ENCODE measurements at regions not wholly inside any gene's neighbourhood (a gene's known extent, or its start where the extent isn't known, plus 50 kb on each side); places are given as distances from the start of the nearest gene placed in this dataset.
A peak's percentile ranks its signal among the peaks of the same experiment; 100 is the strongest.
"Not testable (repeated sequence)": the region's sequence is repeated elsewhere in the genome, so short reads cannot be mapped to it uniquely, and the experiment has no call there.

DNA sequence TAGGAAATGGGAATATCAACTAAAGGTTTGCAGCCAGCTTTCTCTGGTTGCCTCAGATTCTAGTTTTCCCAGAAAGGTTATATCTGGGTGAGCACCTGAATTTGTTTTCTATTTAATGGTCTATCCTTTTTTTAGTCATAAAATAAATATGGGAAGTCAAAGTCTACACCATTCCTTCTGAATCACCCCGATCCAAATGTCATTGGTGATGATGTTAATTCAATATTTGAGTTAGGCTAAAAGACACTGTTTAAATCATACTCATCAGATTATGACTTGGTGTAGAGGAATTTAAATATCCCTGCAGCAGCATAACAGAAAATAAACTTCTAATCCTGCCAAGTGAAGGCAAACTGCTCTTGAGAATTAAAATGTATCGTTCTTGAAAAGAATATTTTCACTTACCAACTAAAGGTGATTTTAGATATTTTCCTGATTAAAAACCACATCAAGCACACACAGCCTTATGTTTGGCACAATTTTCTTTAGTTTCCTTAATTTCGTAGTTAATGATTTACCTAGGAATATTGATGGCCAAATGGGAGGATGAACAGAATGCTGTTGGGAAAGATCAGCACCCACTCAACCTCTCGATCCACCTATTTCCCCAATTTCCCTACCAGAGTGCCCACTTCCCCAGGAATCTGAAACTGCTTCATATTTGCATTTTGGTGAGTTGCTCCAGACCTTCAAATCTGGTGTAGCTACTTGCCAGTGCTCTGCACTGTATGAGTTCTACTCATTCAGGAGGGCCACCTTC is 103.1 kb upstream of the TSLP start:
- H3K9me3 ChIP-seq: peaks cover 0 to 3% (median 0%) of the 10 kb centered on the region in 4 donors
- no peak overlapping the region for H3K4me3 ChIP-seq
- no peaks in the 10 kb centered on the region for H3K36me3 ChIP-seq
- no peak for DNase-seq
- no peaks in the 10 kb centered on the region for H3K27me3 ChIP-seq
- peaks cover 0 to 9% (median 3%) of the 10 kb centered on the region in 4 donors for H3K4me1 ChIP-seq
- TF ChIP-seq POLR2AphosphoS5 (IDR thresholded peaks at IDR 0.05): no peak
- TF ChIP-seq POLR2A (IDR thresholded peaks at IDR 0.05): no peak
- TF ChIP-seq, protein P1, sequence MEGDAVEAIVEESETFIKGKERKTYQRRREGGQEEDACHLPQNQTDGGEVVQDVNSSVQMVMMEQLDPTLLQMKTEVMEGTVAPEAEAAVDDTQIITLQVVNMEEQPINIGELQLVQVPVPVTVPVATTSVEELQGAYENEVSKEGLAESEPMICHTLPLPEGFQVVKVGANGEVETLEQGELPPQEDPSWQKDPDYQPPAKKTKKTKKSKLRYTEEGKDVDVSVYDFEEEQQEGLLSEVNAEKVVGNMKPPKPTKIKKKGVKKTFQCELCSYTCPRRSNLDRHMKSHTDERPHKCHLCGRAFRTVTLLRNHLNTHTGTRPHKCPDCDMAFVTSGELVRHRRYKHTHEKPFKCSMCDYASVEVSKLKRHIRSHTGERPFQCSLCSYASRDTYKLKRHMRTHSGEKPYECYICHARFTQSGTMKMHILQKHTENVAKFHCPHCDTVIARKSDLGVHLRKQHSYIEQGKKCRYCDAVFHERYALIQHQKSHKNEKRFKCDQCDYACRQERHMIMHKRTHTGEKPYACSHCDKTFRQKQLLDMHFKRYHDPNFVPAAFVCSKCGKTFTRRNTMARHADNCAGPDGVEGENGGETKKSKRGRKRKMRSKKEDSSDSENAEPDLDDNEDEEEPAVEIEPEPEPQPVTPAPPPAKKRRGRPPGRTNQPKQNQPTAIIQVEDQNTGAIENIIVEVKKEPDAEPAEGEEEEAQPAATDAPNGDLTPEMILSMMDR (IDR thresholded peaks at IDR 0.05): no peak
- TF ChIP-seq EP300 (IDR thresholded peaks at IDR 0.05): no peak
- intact Hi-C loops (cut with DNase I): no loop called here
- no peak overlapping the region for H3K27ac ChIP-seq
- 64 to 84% methylated on average over 4 of the region's 4 CpGs for WGBS, 2 donors

DNA sequence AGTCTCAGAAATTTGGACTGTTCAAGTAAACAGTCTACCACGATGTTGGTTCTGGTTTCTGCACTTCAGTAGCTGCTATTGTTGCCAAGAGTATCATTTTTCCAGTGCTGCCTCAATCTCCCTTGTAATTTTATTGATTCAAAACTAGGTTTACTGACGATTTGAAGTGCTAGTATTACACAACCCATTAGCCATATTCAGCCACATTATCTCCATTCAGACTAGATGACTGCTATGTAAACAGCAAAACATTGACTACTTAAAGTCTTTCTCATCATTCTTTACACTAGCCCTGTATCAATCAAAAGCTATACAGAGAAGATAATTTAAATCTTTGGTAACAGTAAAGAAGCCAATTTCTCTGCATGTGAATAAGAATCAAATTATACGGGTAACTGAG is 102.0 kb upstream of the TSLP start:
- no peaks in the 10 kb centered on the region for H3K27me3 ChIP-seq
- H3K36me3 ChIP-seq: no peaks in the 10 kb centered on the region
- no peak for DNase-seq
- 46 to 64% methylated on average over 3 of the region's 3 CpGs for WGBS, 2 donors
- H3K4me3 ChIP-seq: no peak overlapping the region
- intact Hi-C loops (cut with DNase I): no loop called here
- H3K27ac ChIP-seq: no peak overlapping the region
- no peak for TF ChIP-seq POLR2A (IDR thresholded peaks at IDR 0.05)
- TF ChIP-seq, protein P1 (IDR thresholded peaks at IDR 0.05): no peak
- no peak for TF ChIP-seq EP300 (IDR thresholded peaks at IDR 0.05)
- no peak for TF ChIP-seq POLR2AphosphoS5 (IDR thresholded peaks at IDR 0.05)
- H3K4me1 ChIP-seq: peaks cover 0 to 9% (median 1%) of the 10 kb centered on the region in 4 donors
- H3K9me3 ChIP-seq: peaks cover 0 to 3% (median 0%) of the 10 kb centered on the region in 4 donors

DNA sequence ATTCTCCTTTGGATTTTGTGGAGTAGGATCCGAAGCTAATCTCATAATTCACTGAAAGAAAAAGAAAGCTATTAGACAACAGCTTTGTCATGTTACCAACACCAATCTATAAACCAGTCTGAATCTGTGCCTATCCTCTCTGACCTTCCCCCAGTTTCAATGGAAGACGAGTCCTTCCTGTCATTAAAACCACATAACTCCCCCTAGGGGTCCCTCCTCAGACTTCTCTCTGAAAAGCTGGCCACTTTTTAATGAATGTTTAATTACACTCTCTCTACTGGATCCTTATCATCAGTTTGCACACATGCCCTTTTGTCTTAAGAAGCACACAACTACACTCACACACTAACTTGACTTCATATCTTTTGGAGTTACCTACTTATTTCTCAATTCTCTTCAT is 98.0 kb upstream of the TSLP start:
- no peak for TF ChIP-seq EP300 (IDR thresholded peaks at IDR 0.05)
- TF ChIP-seq, protein P1 (IDR thresholded peaks at IDR 0.05): no peak
- no peak for TF ChIP-seq POLR2AphosphoS5 (IDR thresholded peaks at IDR 0.05)
- no peak for TF ChIP-seq POLR2A (IDR thresholded peaks at IDR 0.05)
- Histone ChIP-seq H3K4me1 (peaks cover 0 to 9% (median 0%) of the 10 kb centered on the region in 4 donors), H3K27ac (no peak overlapping the region), H3K4me3 (no peak overlapping the region), H3K27me3 (no peaks in the 10 kb centered on the region), H3K36me3 (no peaks in the 10 kb centered on the region), H3K9me3 (peaks cover 0 to 2% (median 0%) of the 10 kb centered on the region in 4 donors)
- 50 to 56% methylated on average over 2 of the region's 2 CpGs for WGBS, 2 donors
- no peak for DNase-seq
- intact Hi-C loops (cut with DNase I): no loop called here

DNA sequence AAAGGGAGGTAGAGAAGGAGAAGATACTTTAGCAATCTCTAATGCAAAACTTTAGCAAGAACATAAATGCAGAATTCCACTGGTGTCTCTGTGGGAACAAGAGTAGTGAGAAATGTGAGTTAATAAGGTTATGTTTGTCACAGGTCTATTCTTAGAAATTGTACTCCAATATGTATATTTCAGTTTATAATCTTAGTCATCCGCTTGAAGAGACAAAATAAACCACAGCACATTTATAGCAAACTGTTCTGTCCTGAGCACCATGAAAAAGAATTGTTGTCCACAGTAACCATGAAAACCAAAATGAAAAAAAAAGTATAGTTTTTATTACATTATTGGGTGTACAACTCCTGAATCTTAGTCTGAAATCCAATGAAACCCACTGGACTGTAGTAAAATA is 93.6 kb upstream of the TSLP start:
- intact Hi-C loops (cut with DNase I): no loop called here
- 84 to 93% methylated on average over 1 of the region's 1 CpG for WGBS, 2 donors

DNA sequence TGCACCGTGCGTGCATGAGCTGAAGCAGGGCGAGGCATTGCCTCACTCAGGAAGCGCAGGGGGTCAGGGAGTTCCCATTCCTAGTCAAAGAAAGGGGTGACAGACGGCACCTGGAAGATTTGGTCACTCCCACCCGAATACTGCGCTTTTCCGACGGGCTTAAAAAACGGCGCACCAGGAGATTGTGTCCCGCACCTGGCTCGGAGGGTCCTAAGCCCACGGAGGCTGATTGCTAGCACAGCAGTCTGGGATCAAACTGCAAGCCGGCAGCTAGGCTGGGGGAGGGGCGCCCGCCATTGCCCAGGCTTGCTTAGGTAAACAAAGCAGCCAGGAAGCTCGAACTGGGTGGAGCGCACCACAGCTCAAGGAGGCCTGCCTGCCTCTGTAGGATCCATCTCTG is 85.6 kb upstream of the TSLP start:
- H3K27ac ChIP-seq; DNase-seq; H3K4me3 ChIP-seq; H3K36me3 ChIP-seq; intact Hi-C loops (cut with DNase I); H3K27me3 ChIP-seq; H3K4me1 ChIP-seq; H3K9me3 ChIP-seq: not testable (repeated sequence)
- WGBS, 2 donors: 72 to 75% methylated on average over 19 of the region's 19 CpGs

More for the DNA sequence above, 93.6 kb upstream of the TSLP start:
- Histone ChIP-seq H3K27me3 (no peaks in the 10 kb centered on the region), H3K4me3 (no peak overlapping the region), H3K36me3 (no peaks in the 10 kb centered on the region), H3K9me3 (peaks cover 0 to 2% (median 0%) of the 10 kb centered on the region in 4 donors), H3K4me1 (peaks cover 0 to 9% (median 0%) of the 10 kb centered on the region in 4 donors), H3K27ac (peak overlapping the region in 1 of 4 donors; percentile 9)
- TF ChIP-seq POLR2AphosphoS5 (IDR thresholded peaks at IDR 0.05): no peak
- TF ChIP-seq, protein P1 (IDR thresholded peaks at IDR 0.05): no peak
- no peak for TF ChIP-seq EP300 (IDR thresholded peaks at IDR 0.05)
- TF ChIP-seq POLR2A (IDR thresholded peaks at IDR 0.05): no peak
- DNase-seq: no peak

DNA sequence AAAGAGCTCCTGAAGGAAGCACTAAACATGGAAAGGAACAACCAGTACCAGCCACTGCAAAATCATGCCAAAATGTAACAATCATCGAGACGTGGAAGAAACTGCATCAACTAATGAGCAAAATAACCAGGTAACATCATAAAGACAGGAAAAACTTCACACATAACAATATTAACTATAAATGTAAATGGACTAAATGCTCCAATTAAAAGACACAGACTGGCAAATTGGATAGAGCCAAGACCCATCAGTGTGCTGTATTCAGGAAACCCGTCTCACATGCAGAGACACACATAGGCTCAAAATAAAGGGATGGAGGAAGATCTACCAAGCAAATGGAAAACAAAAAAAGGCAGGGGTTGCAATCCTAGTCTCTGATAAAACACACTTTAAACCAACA is 83.9 kb upstream of the TSLP start:
- H3K9me3 ChIP-seq; H3K27ac ChIP-seq; H3K4me1 ChIP-seq; intact Hi-C loops (cut with DNase I); H3K27me3 ChIP-seq; H3K36me3 ChIP-seq; DNase-seq; H3K4me3 ChIP-seq: not testable (repeated sequence)
- 87 to 95% methylated on average over 3 of the region's 3 CpGs for WGBS, 2 donors
